ENCODE measurements at regions not wholly inside any gene's neighbourhood (a gene's known extent, or its start where the extent isn't known, plus 50 kb on each side); places are given as distances from the start of the nearest gene placed in this dataset.

GRCh38 chr9:135277219-135278201 is 190.0 kb downstream of the OLFM1 start:
- peak overlapping the region; percentile 47 for H3K27ac ChIP-seq (ENCODE audit: low read length)

GRCh38 chr9:135278586-135278985 is 191.1 kb downstream of the OLFM1 start:
- Histone ChIP-seq H4K20me1 (ENCODE audit: insufficient read depth) (no peaks in the 10 kb centered on the region), H3K9me2 (ENCODE audit: insufficient read depth, low read length) (no peaks in the 10 kb centered on the region), H3K79me2 (replicated peaks; ENCODE audit: insufficient read depth, low read length) (no peaks in the 10 kb centered on the region), H3K27ac (ENCODE audit: low read length) (no peak overlapping the region), H3K4me2 (ENCODE audit: low read length) (no peak overlapping the region), H3K4me3 (ENCODE audit: low read length) (no peak overlapping the region), H3K9me3 (ENCODE audit: low read length) (no peaks in the 10 kb centered on the region), H3K9ac (ENCODE audit: low read length) (no peak overlapping the region), H3K27me3 (ENCODE audit: insufficient read depth, low read depth, low read length) (no peaks in the 10 kb centered on the region), H3K36me3 (ENCODE audit: insufficient read depth, low read length) (no peaks in the 10 kb centered on the region), H3F3A (ENCODE audit: insufficient read depth, low read length, poor library complexity, severe bottlenecking) (no peaks in the 10 kb centered on the region), H2AFZ (ENCODE audit: low read depth, low read length) (no peak overlapping the region)
- TF ChIP-seq MXI1 (conservative IDR thresholded peaks at IDR 0.05; ENCODE audit: poor library complexity, severe bottlenecking) (no peak), RAD21 (conservative IDR thresholded peaks at IDR 0.05) (no peak), SMC3 (conservative IDR thresholded peaks at IDR 0.05; ENCODE audit: poor library complexity) (no peak), POLR2AphosphoS5 (IDR thresholded peaks at IDR 0.05) (no peak), TAF1 (IDR thresholded peaks at IDR 0.05; ENCODE audit: low read depth) (no peak), EP300 (conservative IDR thresholded peaks at IDR 0.05; ENCODE audit: poor library complexity, severe bottlenecking) (no peak), EZH2 (IDR thresholded peaks at IDR 0.05; ENCODE audit: borderline replicate concordance, insufficient read depth, low read length, poor library complexity, severe bottlenecking) (no peak), REST (IDR thresholded peaks at IDR 0.05; ENCODE audit: borderline replicate concordance) (no peak)

More at GRCh38 chr9:135277219-135278201, 190.0 kb downstream of the OLFM1 start:
- Histone ChIP-seq H3K9me3 (ENCODE audit: low read length) (no peaks in the 10 kb centered on the region), H3K9me2 (ENCODE audit: insufficient read depth, low read length) (no peaks in the 10 kb centered on the region), H3K79me2 (replicated peaks; ENCODE audit: insufficient read depth, low read length) (no peaks in the 10 kb centered on the region), H3F3A (ENCODE audit: insufficient read depth, low read length, poor library complexity, severe bottlenecking) (no peaks in the 10 kb centered on the region), H3K4me2 (ENCODE audit: low read length) (no peak overlapping the region), H3K4me3 (ENCODE audit: low read length) (no peak overlapping the region), H3K36me3 (ENCODE audit: insufficient read depth, low read length) (no peaks in the 10 kb centered on the region), H2AFZ (ENCODE audit: low read depth, low read length) (no peak overlapping the region), H3K9ac (ENCODE audit: low read length) (peak overlapping the region; percentile 15), H4K20me1 (ENCODE audit: insufficient read depth) (no peaks in the 10 kb centered on the region), H3K27me3 (ENCODE audit: insufficient read depth, low read depth, low read length) (no peaks in the 10 kb centered on the region)
- TF ChIP-seq REST (IDR thresholded peaks at IDR 0.05; ENCODE audit: borderline replicate concordance) (peak; percentile 80), EZH2 (IDR thresholded peaks at IDR 0.05; ENCODE audit: borderline replicate concordance, insufficient read depth, low read length, poor library complexity, severe bottlenecking) (no peak), POLR2AphosphoS5 (IDR thresholded peaks at IDR 0.05) (peak; percentile 49), CTCF (IDR thresholded peaks at IDR 0.05; ENCODE audit: poor library complexity, severe bottlenecking) (no peak), EP300 (conservative IDR thresholded peaks at IDR 0.05; ENCODE audit: poor library complexity, severe bottlenecking) (no peak), RAD21 (conservative IDR thresholded peaks at IDR 0.05) (no peak)
